ENCODE measurements at regions not wholly inside any gene's neighbourhood (a gene's known extent, or its start where the extent isn't known, plus 50 kb on each side); places are given as distances from the start of the nearest gene placed in this dataset.
"Not testable (repeated sequence)": the region's sequence is repeated elsewhere in the genome, so short reads cannot be mapped to it uniquely, and the experiment has no call there.

GRCh38 chr16:8048433-8048832 lies 541.9 kb downstream of the TMEM114 start:
- no peaks in the 10 kb centered on the region for H3K9me3 ChIP-seq (ENCODE audit: low read depth)
- no peak overlapping the region for H3K27ac ChIP-seq
- H3K4me3 ChIP-seq, result no peak overlapping the region
- H3K27me3 ChIP-seq, result no peaks in the 10 kb centered on the region
- no peaks in the 10 kb centered on the region for H3K36me3 ChIP-seq
- DNase-seq (ENCODE audit: low read depth in 1 of 2, low spot score in 1 of 2), result no peak
- no peaks in the 10 kb centered on the region for H3K4me1 ChIP-seq (ENCODE audit: low read depth)
- TF ChIP-seq CTCF (IDR thresholded peaks at IDR 0.05; ENCODE audit: low read depth, low read length), result no peak

DNA sequence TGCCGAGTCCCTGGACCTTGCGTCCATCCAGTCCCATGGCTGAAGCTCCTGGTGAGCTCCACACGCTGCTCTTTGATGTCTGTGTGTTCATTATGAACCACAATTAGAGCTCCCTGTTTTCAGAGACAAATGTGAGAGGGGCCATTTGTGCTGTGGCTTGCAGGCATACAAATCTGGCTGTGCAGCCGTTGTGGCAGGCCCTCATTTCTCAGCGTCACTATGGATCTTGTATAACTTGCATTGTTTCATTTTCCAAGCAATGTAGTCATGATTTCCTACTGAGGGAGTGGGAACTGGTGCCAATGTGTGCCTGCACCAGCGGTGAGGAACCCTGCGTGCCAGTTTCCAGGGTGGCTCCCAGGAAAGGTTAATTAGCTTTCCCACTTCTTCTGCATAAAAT lies 542.6 kb downstream of the TMEM114 start:
- no peak for DNase-seq (ENCODE audit: low read depth in 1 of 2, low spot score in 1 of 2)
- no peak for TF ChIP-seq CTCF (IDR thresholded peaks at IDR 0.05; ENCODE audit: low read depth, low read length)
- Histone ChIP-seq H3K4me1 (ENCODE audit: low read depth) (no peaks in the 10 kb centered on the region), H3K27ac (no peak overlapping the region), H3K9me3 (ENCODE audit: low read depth) (no peaks in the 10 kb centered on the region), H3K27me3 (no peaks in the 10 kb centered on the region), H3K36me3 (no peaks in the 10 kb centered on the region), H3K4me3 (no peak overlapping the region)

DNA sequence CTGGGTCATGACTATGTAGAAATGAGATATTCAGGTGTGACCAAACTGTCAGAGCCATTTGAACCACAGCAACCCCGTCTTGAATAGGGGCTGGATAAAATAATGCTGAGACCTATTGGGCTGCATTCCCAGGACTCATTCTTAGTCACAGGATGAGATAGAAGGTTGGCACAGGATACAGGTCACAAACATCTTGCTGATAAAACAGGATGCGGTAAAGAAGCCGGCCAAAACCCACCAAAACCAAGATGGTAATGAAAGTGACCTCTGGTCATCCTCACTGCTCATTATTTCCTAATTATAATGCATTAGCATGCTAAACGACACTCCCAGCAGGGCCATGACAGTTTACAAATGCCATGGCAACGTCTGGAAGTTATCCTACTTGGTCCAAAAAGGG lies 545.5 kb downstream of the TMEM114 start:
- no peak overlapping the region for H3K4me3 ChIP-seq
- no peak for TF ChIP-seq CTCF (IDR thresholded peaks at IDR 0.05; ENCODE audit: low read depth, low read length)
- no peak for DNase-seq (ENCODE audit: low read depth in 1 of 2, low spot score in 1 of 2)
- H3K9me3 ChIP-seq (ENCODE audit: low read depth), result no peaks in the 10 kb centered on the region
- H3K27me3 ChIP-seq, result no peaks in the 10 kb centered on the region
- H3K36me3 ChIP-seq, result no peaks in the 10 kb centered on the region
- no peaks in the 10 kb centered on the region for H3K4me1 ChIP-seq (ENCODE audit: low read depth)
- H3K27ac ChIP-seq, result no peak overlapping the region

- TF ChIP-seq CTCF (IDR thresholded peaks at IDR 0.05; ENCODE audit: low read depth, low read length), result no peak
Measured at GRCh38 chr16:8032406-8032805, 557.9 kb downstream of the TMEM114 start.

DNA sequence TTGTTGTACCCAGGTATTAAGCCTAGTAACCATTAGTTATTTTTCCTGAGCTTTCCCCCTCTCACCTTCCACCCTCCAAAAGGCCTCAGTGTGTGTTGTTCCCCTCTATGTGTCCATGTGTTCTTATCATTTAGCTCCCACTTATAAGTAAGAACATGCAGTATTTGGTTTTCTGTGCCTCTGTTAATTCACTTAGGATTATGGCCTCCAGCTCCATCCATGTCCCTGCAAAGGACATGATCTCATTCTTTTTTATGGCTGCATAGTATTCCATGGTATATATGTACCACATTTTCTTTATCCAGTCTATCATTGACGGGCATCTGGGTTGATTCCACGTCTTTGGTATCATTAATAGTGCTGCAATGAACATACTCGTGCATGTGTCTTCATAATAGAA lies 560.3 kb downstream of the TMEM114 start:
- not testable (repeated sequence) for H3K4me1 ChIP-seq (ENCODE audit: low read depth); H3K36me3 ChIP-seq; H3K4me3 ChIP-seq; H3K9me3 ChIP-seq (ENCODE audit: low read depth); H3K27ac ChIP-seq; H3K27me3 ChIP-seq; DNase-seq (ENCODE audit: low read depth in 1 of 2, low spot score in 1 of 2)

More at GRCh38 chr16:8032406-8032805, 557.9 kb downstream of the TMEM114 start:
- no peak overlapping the region for H3K27ac ChIP-seq
- no peaks in the 10 kb centered on the region for H3K36me3 ChIP-seq
- H3K9me3 ChIP-seq (ENCODE audit: low read depth), result no peaks in the 10 kb centered on the region
- H3K4me1 ChIP-seq (ENCODE audit: low read depth), result no peaks in the 10 kb centered on the region
- no peaks in the 10 kb centered on the region for H3K27me3 ChIP-seq
- no peak overlapping the region for H3K4me3 ChIP-seq
- no peak for DNase-seq (ENCODE audit: low read depth in 1 of 2, low spot score in 1 of 2)

GRCh38 chr16:8026450-8026849 lies 563.9 kb downstream of the TMEM114 start:
- Histone ChIP-seq H3K4me1 (ENCODE audit: low read depth) (no peaks in the 10 kb centered on the region), H3K9me3 (ENCODE audit: low read depth) (peaks cover 3% of the 10 kb centered on the region), H3K27ac (no peak overlapping the region), H3K36me3 (no peaks in the 10 kb centered on the region), H3K27me3 (no peaks in the 10 kb centered on the region), H3K4me3 (no peak overlapping the region)
- peak in 1 of 2 donors; percentile 77 for DNase-seq (ENCODE audit: low read depth in 1 of 2, low spot score in 1 of 2)
- TF ChIP-seq CTCF (IDR thresholded peaks at IDR 0.05; ENCODE audit: low read depth, low read length), result no peak
